ENCODE measurements at regions not wholly inside any gene's neighbourhood (a gene's known extent, or its start where the extent isn't known, plus 50 kb on each side); places are given as distances from the start of the nearest gene placed in this dataset.
"Not testable (repeated sequence)": the region's sequence is repeated elsewhere in the genome, so short reads cannot be mapped to it uniquely, and the experiment has no call there.

- TF ChIP-seq, protein P1, sequence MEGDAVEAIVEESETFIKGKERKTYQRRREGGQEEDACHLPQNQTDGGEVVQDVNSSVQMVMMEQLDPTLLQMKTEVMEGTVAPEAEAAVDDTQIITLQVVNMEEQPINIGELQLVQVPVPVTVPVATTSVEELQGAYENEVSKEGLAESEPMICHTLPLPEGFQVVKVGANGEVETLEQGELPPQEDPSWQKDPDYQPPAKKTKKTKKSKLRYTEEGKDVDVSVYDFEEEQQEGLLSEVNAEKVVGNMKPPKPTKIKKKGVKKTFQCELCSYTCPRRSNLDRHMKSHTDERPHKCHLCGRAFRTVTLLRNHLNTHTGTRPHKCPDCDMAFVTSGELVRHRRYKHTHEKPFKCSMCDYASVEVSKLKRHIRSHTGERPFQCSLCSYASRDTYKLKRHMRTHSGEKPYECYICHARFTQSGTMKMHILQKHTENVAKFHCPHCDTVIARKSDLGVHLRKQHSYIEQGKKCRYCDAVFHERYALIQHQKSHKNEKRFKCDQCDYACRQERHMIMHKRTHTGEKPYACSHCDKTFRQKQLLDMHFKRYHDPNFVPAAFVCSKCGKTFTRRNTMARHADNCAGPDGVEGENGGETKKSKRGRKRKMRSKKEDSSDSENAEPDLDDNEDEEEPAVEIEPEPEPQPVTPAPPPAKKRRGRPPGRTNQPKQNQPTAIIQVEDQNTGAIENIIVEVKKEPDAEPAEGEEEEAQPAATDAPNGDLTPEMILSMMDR (IDR thresholded peaks at IDR 0.05; ENCODE audit: low read depth, low read length, poor library complexity, severe bottlenecking): not testable (repeated sequence)
- not testable (repeated sequence) for TF ChIP-seq EZH2phosphoT487 (IDR thresholded peaks at IDR 0.05; ENCODE audit: borderline replicate concordance, low read length)
Observed at GRCh38 chr20:26025792-26026191, 329.1 kb upstream of the ZNF337 start.
